GM23338 (cell line): ENCODE measurements at regions not wholly inside any gene's neighbourhood (a gene's known extent, or its start where the extent isn't known, plus 50 kb on each side); places are given as distances from the start of the nearest gene placed in this dataset.

ENCODE experiments used
- ATAC-seq: fragments of 200-7000 bp; cut with Tn5 transposase; 3 replicates; pipeline ENCODE4 v1.9.1; 2020
- DNase-seq: peaks from one replicate; pipeline ENCODE4 v3.0.0-alpha.2; 2015; ENCODE audit warnings: low spot score
- H2AFZ ChIP-seq: fragments of 200-600 bp; sonication (generic); 2 replicates; pipeline ENCODE4 v1.8.0; 2016; ENCODE audit warnings: antibody characterized with exemption, mild to moderate bottlenecking, moderate library complexity
- H3F3A ChIP-seq: fragments of 200-600 bp; sonication (generic); replicated peaks from 2 replicates; pipeline ENCODE4 v1.8.0; 2017; ENCODE audit warnings: antibody characterized with exemption, mixed run types, low read depth
- H3K27ac ChIP-seq: fragments of 200-600 bp; sonication (generic); 2 replicates; pipeline ENCODE4 v1.6.1; 2016; ENCODE audit warnings: low read depth
- H3K27me3 ChIP-seq: fragments of 200-600 bp; sonication (generic); 2 replicates; pipeline ENCODE4 v1.8.0; 2016; ENCODE audit warnings: mild to moderate bottlenecking, mixed run types, moderate library complexity; ENCODE audit not compliant: insufficient read depth
- H3K36me3 ChIP-seq: fragments of 200-600 bp; sonication (generic); 2 replicates; pipeline ENCODE4 v1.8.0; 2016; ENCODE audit warnings: mild to moderate bottlenecking; ENCODE audit not compliant: insufficient read depth
- H3K4me1 ChIP-seq: fragments of 200-600 bp; sonication (generic); 2 replicates; pipeline ENCODE4 v1.8.0; 2016; ENCODE audit warnings: mild to moderate bottlenecking, moderate library complexity; ENCODE audit not compliant: insufficient read depth
- H3K4me2 ChIP-seq: fragments of 200-600 bp; sonication (generic); 2 replicates; pipeline ENCODE4 v1.7.1; 2017; ENCODE audit warnings: mixed run types
- H3K4me3 ChIP-seq: fragments of 200-600 bp; sonication (generic); 2 replicates; pipeline ENCODE4 v1.6.1; 2016; ENCODE audit warnings: mixed run types
- H3K79me2 ChIP-seq: fragments of 200-600 bp; sonication (generic); replicated peaks from 2 replicates; pipeline ENCODE4 v1.8.0; 2017; ENCODE audit warnings: mild to moderate bottlenecking; ENCODE audit not compliant: insufficient read depth
- H3K9me2 ChIP-seq: fragments of 200-600 bp; sonication (generic); 2 replicates; pipeline ENCODE4 v1.8.0; 2017; ENCODE audit not compliant: insufficient read depth
- H4K20me1 ChIP-seq: fragments of 200-600 bp; sonication (generic); replicated peaks from 2 replicates; pipeline ENCODE4 v1.8.0; 2017; ENCODE audit warnings: mild to moderate bottlenecking; ENCODE audit not compliant: insufficient read depth
- H3K27ac Mint-ChIP-seq: 2 replicates; pipeline ENCODE4 v1.8.0; 2020; ENCODE audit warnings: inconsistent platforms, mild to moderate bottlenecking, moderate library complexity, mixed read lengths
- H3K27me3 Mint-ChIP-seq: 3 replicates; pipeline ENCODE4 v1.8.0; 2022; ENCODE audit warnings: low read depth, mild to moderate bottlenecking, moderate library complexity, mixed read lengths, inconsistent platforms; ENCODE audit not compliant: insufficient read depth, poor library complexity
- H3K36me3 Mint-ChIP-seq: 3 replicates; pipeline ENCODE4 v1.8.0; 2021; ENCODE audit warnings: low read depth, mild to moderate bottlenecking, inconsistent platforms, moderate library complexity, mixed read lengths
- H3K4me1 Mint-ChIP-seq: 3 replicates; pipeline ENCODE4 v1.8.0; 2020; ENCODE audit warnings: mild to moderate bottlenecking, inconsistent platforms, mixed read lengths
- H3K4me3 Mint-ChIP-seq: 3 replicates; pipeline ENCODE4 v1.8.0; 2021; ENCODE audit warnings: moderate library complexity, mild to moderate bottlenecking, inconsistent platforms, mixed read lengths
- H3K9me3 Mint-ChIP-seq: 3 replicates; pipeline ENCODE4 v1.8.0; 2020; ENCODE audit warnings: moderate library complexity, mild to moderate bottlenecking, inconsistent platforms, mixed read lengths
- CREB1 ChIP-seq: fragments of 250-450 bp; sonication (Bioruptor Pico); IDR thresholded peaks from 2 replicates; pipeline ENCODE4 v1.5.0; 2020; ENCODE audit warnings: low read depth, mild to moderate bottlenecking, moderate library complexity
- EZH2 ChIP-seq: fragments of 200-600 bp; sonication (generic); IDR thresholded peaks from one replicate; pipeline ENCODE4 v1.8.0; 2017; ENCODE audit warnings: antibody characterized with exemption, mild to moderate bottlenecking, low read depth; ENCODE audit not compliant: unreplicated experiment
- EZH2phosphoT487 ChIP-seq: fragments of 200-600 bp; sonication (generic); IDR thresholded peaks from one replicate; pipeline ENCODE4 v1.8.1; 2018; ENCODE audit warnings: antibody characterized with exemption; ENCODE audit not compliant: unreplicated experiment
- JUNB ChIP-seq: IDR thresholded peaks from one replicate; pipeline ENCODE4 v1.6.1; 2016; ENCODE audit warnings: antibody characterized with exemption; ENCODE audit not compliant: unreplicated experiment
- NANOG ChIP-seq: IDR thresholded peaks from 2 replicates; pipeline ENCODE4 v1.6.1; 2016; ENCODE audit warnings: antibody characterized with exemption, borderline replicate concordance
- POLR2AphosphoS5 ChIP-seq: IDR thresholded peaks from 2 replicates; pipeline ENCODE4 v1.6.1; 2016; ENCODE audit warnings: antibody characterized with exemption, low read depth
- STAT1 ChIP-seq: IDR thresholded peaks from one replicate; pipeline ENCODE4 v1.6.1; 2016; ENCODE audit warnings: antibody characterized with exemption; ENCODE audit not compliant: unreplicated experiment
- ZNF114 ChIP-seq: fragments of 250-450 bp; sonication (Bioruptor Pico); IDR thresholded peaks from 2 replicates; pipeline ENCODE4 v1.5.0; 2020; ENCODE audit warnings: mild to moderate bottlenecking, moderate library complexity
- ZNF331 ChIP-seq: fragments of 250-450 bp; sonication (Bioruptor Pico); IDR thresholded peaks from 2 replicates; pipeline ENCODE4 v1.5.0; 2020; ENCODE audit warnings: low read depth, mild to moderate bottlenecking, moderate library complexity
- TF ChIP-seq, protein P1 (sequence below): IDR thresholded peaks from 2 replicates; pipeline ENCODE4 v1.6.1; 2016; ENCODE audit warnings: antibody characterized with exemption
- TF ChIP-seq, protein P2 (sequence below): fragments of 250-450 bp; sonication (Bioruptor Pico); IDR thresholded peaks from 2 replicates; pipeline ENCODE4 v1.5.0; 2020; ENCODE audit warnings: mild to moderate bottlenecking, moderate library complexity
- TF ChIP-seq, protein P3 (sequence below): IDR thresholded peaks from one replicate; pipeline ENCODE4 v1.6.1; 2018; ENCODE audit warnings: antibody characterized with exemption; ENCODE audit not compliant: unreplicated experiment
- TF ChIP-seq, protein P4 (sequence below), 2 experiments: fragments of 200-600 bp in 1 of 2; sonication (generic) in 1 of 2; conservative IDR thresholded peaks; 2 replicates each; pipeline versions ENCODE4 v1.5.1 to v1.6.1; 2016 to 2017; ENCODE audit warnings: antibody characterized with exemption in 2 of 2, low read depth in 2 of 2, mild to moderate bottlenecking in 2 of 2, moderate library complexity in 1 of 2

DNA sequence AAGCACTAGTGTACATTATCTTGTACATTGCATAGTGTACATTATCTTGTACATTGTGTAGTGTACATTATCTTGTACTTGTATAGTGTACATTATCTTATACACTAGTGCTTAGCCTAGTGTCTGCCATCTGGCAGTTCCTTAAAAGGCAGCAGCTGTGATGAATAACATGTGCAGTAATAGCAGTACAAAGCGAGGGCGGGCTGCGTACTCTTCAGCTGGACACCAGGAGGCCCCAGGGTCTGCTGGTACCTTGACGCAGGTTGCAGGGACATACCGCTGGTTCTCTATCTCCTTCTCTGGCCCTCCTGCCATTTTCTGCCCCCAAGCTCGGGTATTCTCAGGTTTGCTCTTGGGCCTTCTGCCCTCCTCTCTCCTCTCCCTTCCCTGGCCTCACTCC, 149.6 kb downstream of the SEC16B start:
- Mint-ChIP-seq H3K9me3 (peaks cover 9% of the 10 kb centered on the region), H3K27me3 (no peaks in the 10 kb centered on the region), H3K4me3 (no peak overlapping the region), H3K27ac (no peak overlapping the region), H3K36me3 (peaks cover 7% of the 10 kb centered on the region; the same call in 2 of the 3 replicates), H3K4me1 (peaks cover 11% of the 10 kb centered on the region; the same call in 2 of the 3 replicates)
- ATAC-seq (no peak), DNase-seq (no peak)
- H3K79me2 ChIP-seq = no peaks in the 10 kb centered on the region
- H3K27ac ChIP-seq = no peak overlapping the region
- no peaks in the 10 kb centered on the region for H3K4me1 ChIP-seq
- no peaks in the 10 kb centered on the region for H3K27me3 ChIP-seq
- H3F3A ChIP-seq = no peaks in the 10 kb centered on the region
- H3K9me2 ChIP-seq = peaks cover 11% of the 10 kb centered on the region
- no peak overlapping the region for H2AFZ ChIP-seq
- H3K4me2 ChIP-seq = no peak overlapping the region
- no peak overlapping the region for H3K4me3 ChIP-seq
- no peaks in the 10 kb centered on the region for H4K20me1 ChIP-seq
- TF ChIP-seq, protein P1, sequence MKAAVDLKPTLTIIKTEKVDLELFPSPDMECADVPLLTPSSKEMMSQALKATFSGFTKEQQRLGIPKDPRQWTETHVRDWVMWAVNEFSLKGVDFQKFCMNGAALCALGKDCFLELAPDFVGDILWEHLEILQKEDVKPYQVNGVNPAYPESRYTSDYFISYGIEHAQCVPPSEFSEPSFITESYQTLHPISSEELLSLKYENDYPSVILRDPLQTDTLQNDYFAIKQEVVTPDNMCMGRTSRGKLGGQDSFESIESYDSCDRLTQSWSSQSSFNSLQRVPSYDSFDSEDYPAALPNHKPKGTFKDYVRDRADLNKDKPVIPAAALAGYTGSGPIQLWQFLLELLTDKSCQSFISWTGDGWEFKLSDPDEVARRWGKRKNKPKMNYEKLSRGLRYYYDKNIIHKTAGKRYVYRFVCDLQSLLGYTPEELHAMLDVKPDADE = no peak
- TF ChIP-seq CREB1 = no peak
- TF ChIP-seq EZH2phosphoT487 = no peak
- no peak for TF ChIP-seq NANOG
- TF ChIP-seq ZNF331 (CRISPR knock-in tag) = no peak
- TF ChIP-seq, protein P2, sequence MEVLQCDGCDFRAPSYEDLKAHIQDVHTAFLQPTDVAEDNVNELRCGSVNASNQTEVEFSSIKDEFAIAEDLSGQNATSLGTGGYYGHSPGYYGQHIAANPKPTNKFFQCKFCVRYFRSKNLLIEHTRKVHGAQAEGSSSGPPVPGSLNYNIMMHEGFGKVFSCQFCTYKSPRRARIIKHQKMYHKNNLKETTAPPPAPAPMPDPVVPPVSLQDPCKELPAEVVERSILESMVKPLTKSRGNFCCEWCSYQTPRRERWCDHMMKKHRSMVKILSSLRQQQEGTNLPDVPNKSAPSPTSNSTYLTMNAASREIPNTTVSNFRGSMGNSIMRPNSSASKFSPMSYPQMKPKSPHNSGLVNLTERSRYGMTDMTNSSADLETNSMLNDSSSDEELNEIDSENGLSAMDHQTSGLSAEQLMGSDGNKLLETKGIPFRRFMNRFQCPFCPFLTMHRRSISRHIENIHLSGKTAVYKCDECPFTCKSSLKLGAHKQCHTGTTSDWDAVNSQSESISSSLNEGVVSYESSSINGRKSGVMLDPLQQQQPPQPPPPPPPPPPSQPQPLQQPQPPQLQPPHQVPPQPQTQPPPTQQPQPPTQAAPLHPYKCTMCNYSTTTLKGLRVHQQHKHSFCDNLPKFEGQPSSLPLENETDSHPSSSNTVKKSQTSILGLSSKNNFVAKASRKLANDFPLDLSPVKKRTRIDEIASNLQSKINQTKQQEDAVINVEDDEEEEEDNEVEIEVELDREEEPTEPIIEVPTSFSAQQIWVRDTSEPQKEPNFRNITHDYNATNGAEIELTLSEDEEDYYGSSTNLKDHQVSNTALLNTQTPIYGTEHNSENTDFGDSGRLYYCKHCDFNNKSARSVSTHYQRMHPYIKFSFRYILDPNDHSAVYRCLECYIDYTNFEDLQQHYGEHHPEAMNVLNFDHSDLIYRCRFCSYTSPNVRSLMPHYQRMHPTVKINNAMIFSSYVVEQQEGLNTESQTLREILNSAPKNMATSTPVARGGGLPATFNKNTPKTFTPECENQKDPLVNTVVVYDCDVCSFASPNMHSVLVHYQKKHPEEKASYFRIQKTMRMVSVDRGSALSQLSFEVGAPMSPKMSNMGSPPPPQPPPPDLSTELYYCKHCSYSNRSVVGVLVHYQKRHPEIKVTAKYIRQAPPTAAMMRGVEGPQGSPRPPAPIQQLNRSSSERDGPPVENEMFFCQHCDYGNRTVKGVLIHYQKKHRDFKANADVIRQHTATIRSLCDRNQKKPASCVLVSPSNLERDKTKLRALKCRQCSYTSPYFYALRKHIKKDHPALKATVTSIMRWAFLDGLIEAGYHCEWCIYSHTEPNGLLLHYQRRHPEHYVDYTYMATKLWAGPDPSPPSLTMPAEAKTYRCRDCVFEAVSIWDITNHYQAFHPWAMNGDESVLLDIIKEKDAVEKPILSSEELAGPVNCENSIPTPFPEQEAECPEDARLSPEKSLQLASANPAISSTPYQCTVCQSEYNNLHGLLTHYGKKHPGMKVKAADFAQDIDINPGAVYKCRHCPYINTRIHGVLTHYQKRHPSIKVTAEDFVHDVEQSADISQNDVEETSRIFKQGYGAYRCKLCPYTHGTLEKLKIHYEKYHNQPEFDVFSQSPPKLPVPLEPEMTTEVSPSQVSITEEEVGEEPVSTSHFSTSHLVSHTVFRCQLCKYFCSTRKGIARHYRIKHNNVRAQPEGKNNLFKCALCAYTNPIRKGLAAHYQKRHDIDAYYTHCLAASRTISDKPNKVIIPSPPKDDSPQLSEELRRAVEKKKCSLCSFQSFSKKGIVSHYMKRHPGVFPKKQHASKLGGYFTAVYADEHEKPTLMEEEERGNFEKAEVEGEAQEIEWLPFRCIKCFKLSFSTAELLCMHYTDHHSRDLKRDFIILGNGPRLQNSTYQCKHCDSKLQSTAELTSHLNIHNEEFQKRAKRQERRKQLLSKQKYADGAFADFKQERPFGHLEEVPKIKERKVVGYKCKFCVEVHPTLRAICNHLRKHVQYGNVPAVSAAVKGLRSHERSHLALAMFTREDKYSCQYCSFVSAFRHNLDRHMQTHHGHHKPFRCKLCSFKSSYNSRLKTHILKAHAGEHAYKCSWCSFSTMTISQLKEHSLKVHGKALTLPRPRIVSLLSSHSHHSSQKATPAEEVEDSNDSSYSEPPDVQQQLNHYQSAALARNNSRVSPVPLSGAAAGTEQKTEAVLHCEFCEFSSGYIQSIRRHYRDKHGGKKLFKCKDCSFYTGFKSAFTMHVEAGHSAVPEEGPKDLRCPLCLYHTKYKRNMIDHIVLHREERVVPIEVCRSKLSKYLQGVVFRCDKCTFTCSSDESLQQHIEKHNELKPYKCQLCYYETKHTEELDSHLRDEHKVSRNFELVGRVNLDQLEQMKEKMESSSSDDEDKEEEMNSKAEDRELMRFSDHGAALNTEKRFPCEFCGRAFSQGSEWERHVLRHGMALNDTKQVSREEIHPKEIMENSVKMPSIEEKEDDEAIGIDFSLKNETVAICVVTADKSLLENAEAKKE (CRISPR knock-in tag) = no peak
- TF ChIP-seq POLR2AphosphoS5 = no peak
- TF ChIP-seq, protein P3, sequence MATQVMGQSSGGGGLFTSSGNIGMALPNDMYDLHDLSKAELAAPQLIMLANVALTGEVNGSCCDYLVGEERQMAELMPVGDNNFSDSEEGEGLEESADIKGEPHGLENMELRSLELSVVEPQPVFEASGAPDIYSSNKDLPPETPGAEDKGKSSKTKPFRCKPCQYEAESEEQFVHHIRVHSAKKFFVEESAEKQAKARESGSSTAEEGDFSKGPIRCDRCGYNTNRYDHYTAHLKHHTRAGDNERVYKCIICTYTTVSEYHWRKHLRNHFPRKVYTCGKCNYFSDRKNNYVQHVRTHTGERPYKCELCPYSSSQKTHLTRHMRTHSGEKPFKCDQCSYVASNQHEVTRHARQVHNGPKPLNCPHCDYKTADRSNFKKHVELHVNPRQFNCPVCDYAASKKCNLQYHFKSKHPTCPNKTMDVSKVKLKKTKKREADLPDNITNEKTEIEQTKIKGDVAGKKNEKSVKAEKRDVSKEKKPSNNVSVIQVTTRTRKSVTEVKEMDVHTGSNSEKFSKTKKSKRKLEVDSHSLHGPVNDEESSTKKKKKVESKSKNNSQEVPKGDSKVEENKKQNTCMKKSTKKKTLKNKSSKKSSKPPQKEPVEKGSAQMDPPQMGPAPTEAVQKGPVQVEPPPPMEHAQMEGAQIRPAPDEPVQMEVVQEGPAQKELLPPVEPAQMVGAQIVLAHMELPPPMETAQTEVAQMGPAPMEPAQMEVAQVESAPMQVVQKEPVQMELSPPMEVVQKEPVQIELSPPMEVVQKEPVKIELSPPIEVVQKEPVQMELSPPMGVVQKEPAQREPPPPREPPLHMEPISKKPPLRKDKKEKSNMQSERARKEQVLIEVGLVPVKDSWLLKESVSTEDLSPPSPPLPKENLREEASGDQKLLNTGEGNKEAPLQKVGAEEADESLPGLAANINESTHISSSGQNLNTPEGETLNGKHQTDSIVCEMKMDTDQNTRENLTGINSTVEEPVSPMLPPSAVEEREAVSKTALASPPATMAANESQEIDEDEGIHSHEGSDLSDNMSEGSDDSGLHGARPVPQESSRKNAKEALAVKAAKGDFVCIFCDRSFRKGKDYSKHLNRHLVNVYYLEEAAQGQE = no peak
- no peak for TF ChIP-seq JUNB
- TF ChIP-seq, protein P4, sequence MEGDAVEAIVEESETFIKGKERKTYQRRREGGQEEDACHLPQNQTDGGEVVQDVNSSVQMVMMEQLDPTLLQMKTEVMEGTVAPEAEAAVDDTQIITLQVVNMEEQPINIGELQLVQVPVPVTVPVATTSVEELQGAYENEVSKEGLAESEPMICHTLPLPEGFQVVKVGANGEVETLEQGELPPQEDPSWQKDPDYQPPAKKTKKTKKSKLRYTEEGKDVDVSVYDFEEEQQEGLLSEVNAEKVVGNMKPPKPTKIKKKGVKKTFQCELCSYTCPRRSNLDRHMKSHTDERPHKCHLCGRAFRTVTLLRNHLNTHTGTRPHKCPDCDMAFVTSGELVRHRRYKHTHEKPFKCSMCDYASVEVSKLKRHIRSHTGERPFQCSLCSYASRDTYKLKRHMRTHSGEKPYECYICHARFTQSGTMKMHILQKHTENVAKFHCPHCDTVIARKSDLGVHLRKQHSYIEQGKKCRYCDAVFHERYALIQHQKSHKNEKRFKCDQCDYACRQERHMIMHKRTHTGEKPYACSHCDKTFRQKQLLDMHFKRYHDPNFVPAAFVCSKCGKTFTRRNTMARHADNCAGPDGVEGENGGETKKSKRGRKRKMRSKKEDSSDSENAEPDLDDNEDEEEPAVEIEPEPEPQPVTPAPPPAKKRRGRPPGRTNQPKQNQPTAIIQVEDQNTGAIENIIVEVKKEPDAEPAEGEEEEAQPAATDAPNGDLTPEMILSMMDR (conservative IDR thresholded peaks at IDR 0.05; ENCODE audit: low read depth in 2 of 2) = no peak
- TF ChIP-seq ZNF114 (CRISPR knock-in tag) = no peak
- TF ChIP-seq EZH2 = no peak
- no peak for TF ChIP-seq STAT1
- H3K36me3 ChIP-seq = no peaks in the 10 kb centered on the region; the same call in 1 of the 2 replicates
